ENCODE measurements at regions not wholly inside any gene's neighbourhood (a gene's known extent, or its start where the extent isn't known, plus 50 kb on each side); places are given as distances from the start of the nearest gene placed in this dataset.

GRCh38 chrX:40936827-40937226, 148.4 kb upstream of the USP9X start:
- TF ChIP-seq CTCF (IDR thresholded peaks at IDR 0.05): no peak
- TF ChIP-seq POLR2AphosphoS5 (IDR thresholded peaks at IDR 0.05; ENCODE audit: insufficient read depth in 1 of 2, low read depth in 1 of 2): no peak
